Kidney epithelial cell (primary cell): ENCODE measurements at regions not wholly inside any gene's neighbourhood (a gene's known extent, or its start where the extent isn't known, plus 50 kb on each side); places are given as distances from the start of the nearest gene placed in this dataset.

Experiments
- DNase-seq: peaks from one replicate; pipeline ENCODE4 v3.0.0-alpha.2; 2010; ENCODE audit warnings: low read depth
- H3K27me3 ChIP-seq: 2 replicates; pipeline ENCODE4 v1.6.0; 2011; ENCODE audit warnings: low read length; ENCODE audit not compliant: control insufficient read depth, insufficient read depth
- H3K36me3 ChIP-seq: 2 replicates; pipeline ENCODE4 v1.5.1; 2011; ENCODE audit warnings: low read length; ENCODE audit not compliant: control insufficient read depth, insufficient read depth
- H3K4me3 ChIP-seq: 2 replicates; pipeline ENCODE4 v1.5.1; 2011; ENCODE audit warnings: low read depth, mild to moderate bottlenecking, control low read depth, low read length
- CTCF ChIP-seq: IDR thresholded peaks from 2 replicates; pipeline ENCODE4 v1.5.1; 2011; ENCODE audit warnings: mild to moderate bottlenecking, moderate library complexity, low read length, control low read depth, inconsistent platforms; ENCODE audit not compliant: insufficient read depth, poor library complexity, severe bottlenecking

- DNase-seq = no peak
- Histone ChIP-seq H3K4me3 (no peak overlapping the region), H3K36me3 (no peaks in the 10 kb centered on the region), H3K27me3 (no peaks in the 10 kb centered on the region)
- no peak for TF ChIP-seq CTCF
These were observed 168.3 kb downstream of the SALL1 start for GRCh38 chr16:50982808-50983207.

- H3K27me3 ChIP-seq = no peaks in the 10 kb centered on the region
- DNase-seq = no peak
- H3K4me3 ChIP-seq = no peak overlapping the region
- H3K36me3 ChIP-seq = no peaks in the 10 kb centered on the region
- TF ChIP-seq CTCF = no peak
These were observed 169.1 kb downstream of the SALL1 start for GRCh38 chr16:50981951-50982350.

GRCh38 chr16:50980666-50981065, 170.4 kb downstream of the SALL1 start:
- no peaks in the 10 kb centered on the region for H3K36me3 ChIP-seq
- no peak overlapping the region for H3K4me3 ChIP-seq
- no peak for DNase-seq
- no peak for TF ChIP-seq CTCF
- no peaks in the 10 kb centered on the region for H3K27me3 ChIP-seq

- no peaks in the 10 kb centered on the region for H3K36me3 ChIP-seq
- TF ChIP-seq CTCF = no peak
- no peaks in the 10 kb centered on the region for H3K27me3 ChIP-seq
- H3K4me3 ChIP-seq = no peak overlapping the region
- DNase-seq = no peak
These were observed 171.1 kb downstream of the SALL1 start for GRCh38 chr16:50979806-50980620.

- Histone ChIP-seq H3K4me3 (no peak overlapping the region), H3K36me3 (no peaks in the 10 kb centered on the region), H3K27me3 (no peaks in the 10 kb centered on the region)
- no peak for DNase-seq
- TF ChIP-seq CTCF = no peak
These were observed 173.9 kb downstream of the SALL1 start for GRCh38 chr16:50977138-50977537.

- no peaks in the 10 kb centered on the region for H3K36me3 ChIP-seq
- peaks cover 2% of the 10 kb centered on the region for H3K27me3 ChIP-seq
- no peak overlapping the region for H3K4me3 ChIP-seq
- no peak for TF ChIP-seq CTCF
- DNase-seq = no peak
These were observed 176.5 kb downstream of the SALL1 start for GRCh38 chr16:50974438-50975036.
